GM10266 (cell line): ENCODE measurements at regions not wholly inside any gene's neighbourhood (a gene's known extent, or its start where the extent isn't known, plus 50 kb on each side); places are given as distances from the start of the nearest gene placed in this dataset.
"Not testable (repeated sequence)": the region's sequence is repeated elsewhere in the genome, so short reads cannot be mapped to it uniquely, and the experiment has no call there.

Experiments used
- DNase-seq: peaks from one replicate; pipeline ENCODE4 v3.0.0; 2012; ENCODE audit errors: extremely low spot score
- CTCF ChIP-seq: IDR thresholded peaks from 2 replicates; pipeline ENCODE4 v1.5.1; 2012; ENCODE audit warnings: mild to moderate bottlenecking, low read depth; ENCODE audit not compliant: control insufficient read depth, insufficient read depth; ENCODE audit errors: missing control alignments

GRCh38 chr6:6744551-6744950 is 156.0 kb downstream of the LY86 start:
- DNase-seq = no peak

GRCh38 chr6:6745637-6746332 is 157.3 kb downstream of the LY86 start:
- DNase-seq = not testable (repeated sequence)

More at GRCh38 chr6:6744551-6744950, 156.0 kb downstream of the LY86 start:
- TF ChIP-seq CTCF = no peak

GRCh38 chr6:6746333-6746969 is 157.9 kb downstream of the LY86 start:
- DNase-seq = no peak
- TF ChIP-seq CTCF = no peak

GRCh38 chr6:6746970-6747338 is 158.4 kb downstream of the LY86 start:
- no peak for TF ChIP-seq CTCF
- DNase-seq = no peak

DNA sequence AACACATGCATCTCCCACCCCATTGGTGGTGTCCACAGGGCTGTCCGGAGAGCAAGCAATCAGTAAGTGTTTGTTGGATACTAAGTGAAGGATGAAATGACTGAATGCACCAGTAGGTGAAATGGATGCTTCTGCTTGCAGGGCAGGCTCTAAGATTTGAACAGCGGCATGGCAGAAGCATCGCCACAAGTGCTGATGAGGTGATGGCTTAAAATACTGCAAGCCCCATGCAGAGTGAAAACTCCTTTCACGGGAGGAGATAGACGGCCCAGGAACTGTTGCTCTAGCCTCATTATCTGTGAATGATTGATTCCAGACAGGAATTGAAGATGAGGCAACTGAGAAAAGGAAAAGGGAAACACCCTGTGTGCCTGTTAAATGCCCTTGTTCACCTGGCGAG is 158.9 kb downstream of the LY86 start:
- no peak for DNase-seq

GRCh38 chr6:6748001-6748400 is 159.5 kb downstream of the LY86 start:
- TF ChIP-seq CTCF = no peak
- no peak for DNase-seq

More for the DNA sequence above, 158.9 kb downstream of the LY86 start:
- TF ChIP-seq CTCF = no peak

- no peak for TF ChIP-seq CTCF
- no peak for DNase-seq
Observed at GRCh38 chr6:6749702-6750491, 161.4 kb downstream of the LY86 start.
